Body of pancreas (tissue), 4 donors: ENCODE measurements at regions not wholly inside any gene's neighbourhood (a gene's known extent, or its start where the extent isn't known, plus 50 kb on each side); places are given as distances from the start of the nearest gene placed in this dataset.

Experiments used
- POLR2A ChIP-seq, 3 donors: fragments of 450-650 bp; IDR thresholded peaks; one replicate each; pipeline ENCODE4 v1.6.1; 2016; ENCODE audit warnings: antibody characterized with exemption in 3 of 3, mild to moderate bottlenecking in 2 of 3
- TF ChIP-seq, protein P1 (sequence below), 7 experiments: fragments of 450-650 bp in 4 of 7; fragments of 200-600 bp in 3 of 7; sonication (generic) in 3 of 7; IDR thresholded peaks; one replicate each; pipeline ENCODE4 v1.5.1; 2016 to 2019; ENCODE audit warnings: antibody characterized with exemption in 7 of 7

DNA sequence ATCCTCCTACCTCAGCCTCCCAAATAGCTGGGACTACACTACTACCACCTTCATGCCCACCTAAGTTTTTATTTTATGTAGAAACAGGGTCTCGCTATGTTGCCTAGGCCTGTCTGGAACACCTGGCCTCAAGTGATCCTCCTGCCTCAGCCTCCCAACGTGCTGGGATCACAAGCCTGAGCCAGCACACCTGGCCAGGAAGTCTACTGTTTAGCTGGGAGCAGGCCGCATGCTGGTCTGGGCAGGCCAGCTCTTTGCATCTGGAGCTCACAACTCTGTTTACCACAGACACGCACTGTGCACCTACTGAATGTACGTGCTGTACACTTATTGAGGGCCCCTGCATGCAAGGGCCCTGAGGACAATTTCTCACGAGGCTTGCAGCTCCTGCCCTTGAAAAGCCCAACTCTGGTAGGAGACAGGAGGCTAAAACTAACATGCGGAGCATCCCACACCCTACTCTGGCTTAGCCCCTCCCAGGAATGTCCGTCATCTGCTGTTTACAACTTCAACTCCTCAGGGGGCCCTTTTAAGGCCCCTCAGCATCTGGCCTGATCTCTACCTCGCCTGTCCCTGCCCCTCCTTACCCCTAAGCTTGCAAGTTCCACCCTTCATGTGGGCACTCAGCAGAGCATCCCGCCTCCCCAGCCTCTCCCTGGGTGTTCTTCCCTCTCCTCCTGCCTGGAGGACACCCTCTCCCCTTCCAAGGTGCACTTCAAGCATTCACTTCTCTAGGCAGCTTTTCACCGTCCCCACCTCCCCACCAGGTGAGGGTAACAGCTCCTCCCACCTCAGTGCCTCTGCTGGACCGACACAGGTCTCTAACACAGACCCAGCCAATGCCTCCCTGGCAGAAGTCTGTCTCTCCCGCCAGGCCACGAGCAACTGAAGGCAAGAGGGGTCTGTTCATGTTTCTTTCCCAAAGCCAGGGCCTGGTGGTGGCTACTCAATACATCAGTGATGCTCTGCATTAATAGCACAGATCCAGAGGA, 114.2 kb upstream of the UQCRFS1 start:
- TF ChIP-seq POLR2A (IDR thresholded peaks at IDR 0.05): no peak
- TF ChIP-seq, protein P1, sequence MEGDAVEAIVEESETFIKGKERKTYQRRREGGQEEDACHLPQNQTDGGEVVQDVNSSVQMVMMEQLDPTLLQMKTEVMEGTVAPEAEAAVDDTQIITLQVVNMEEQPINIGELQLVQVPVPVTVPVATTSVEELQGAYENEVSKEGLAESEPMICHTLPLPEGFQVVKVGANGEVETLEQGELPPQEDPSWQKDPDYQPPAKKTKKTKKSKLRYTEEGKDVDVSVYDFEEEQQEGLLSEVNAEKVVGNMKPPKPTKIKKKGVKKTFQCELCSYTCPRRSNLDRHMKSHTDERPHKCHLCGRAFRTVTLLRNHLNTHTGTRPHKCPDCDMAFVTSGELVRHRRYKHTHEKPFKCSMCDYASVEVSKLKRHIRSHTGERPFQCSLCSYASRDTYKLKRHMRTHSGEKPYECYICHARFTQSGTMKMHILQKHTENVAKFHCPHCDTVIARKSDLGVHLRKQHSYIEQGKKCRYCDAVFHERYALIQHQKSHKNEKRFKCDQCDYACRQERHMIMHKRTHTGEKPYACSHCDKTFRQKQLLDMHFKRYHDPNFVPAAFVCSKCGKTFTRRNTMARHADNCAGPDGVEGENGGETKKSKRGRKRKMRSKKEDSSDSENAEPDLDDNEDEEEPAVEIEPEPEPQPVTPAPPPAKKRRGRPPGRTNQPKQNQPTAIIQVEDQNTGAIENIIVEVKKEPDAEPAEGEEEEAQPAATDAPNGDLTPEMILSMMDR (IDR thresholded peaks at IDR 0.05): no peak
